ENCODE measurements at regions not wholly inside any gene's neighbourhood (a gene's known extent, or its start where the extent isn't known, plus 50 kb on each side); places are given as distances from the start of the nearest gene placed in this dataset.

DNA sequence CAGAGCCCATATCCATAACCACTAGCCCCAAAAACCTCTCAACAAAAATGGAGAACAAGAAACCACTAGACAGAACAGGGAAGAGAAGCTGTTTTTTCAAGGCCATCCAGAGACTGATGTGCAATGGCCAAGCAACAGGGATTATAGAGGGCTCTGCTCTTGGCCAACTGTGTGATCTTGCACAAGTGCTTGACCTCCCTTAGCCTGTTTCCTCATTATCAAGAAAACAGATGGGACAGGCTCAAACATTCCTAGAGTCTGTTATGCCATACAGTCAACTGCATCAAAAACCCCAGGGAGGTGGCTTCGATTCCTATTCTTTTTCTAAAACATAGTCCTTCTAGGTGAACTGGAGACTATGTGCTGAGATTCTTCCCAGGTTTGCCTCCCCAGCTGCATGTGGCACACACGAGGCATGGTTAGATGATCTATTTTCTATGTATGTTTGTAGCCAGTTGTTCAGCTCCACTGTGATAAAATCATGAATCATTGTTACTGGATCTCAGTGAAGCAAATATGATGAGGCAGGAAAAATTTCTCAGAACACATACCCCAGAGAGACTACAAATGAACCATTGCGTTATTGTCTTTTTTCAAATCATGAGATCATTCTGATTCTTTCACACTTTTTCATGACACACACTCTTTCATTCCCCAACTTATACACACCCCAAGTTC, 132.9 kb upstream of the TGFBR2 start:
- Histone ChIP-seq H2AFZ (ENCODE audit: control insufficient read depth, low read length) (no peak overlapping the region), H3K79me2 (ENCODE audit: control insufficient read depth, insufficient read depth, low read length) (no peaks in the 10 kb centered on the region), H3K4me3 (ENCODE audit: control insufficient read depth in 2 of 3, extremely low read depth in 1 of 3, insufficient read depth in 2 of 3, low read depth in 1 of 3, low read length in 3 of 3) (no peak overlapping the region), H3K27me3 (ENCODE audit: control insufficient read depth, extremely low read depth, insufficient read depth, low read length) (no peaks in the 10 kb centered on the region), H3K9ac (ENCODE audit: control insufficient read depth, extremely low read depth, insufficient read depth, low read length) (no peak overlapping the region), H3K4me1 (ENCODE audit: control insufficient read depth, extremely low read depth, insufficient read depth, low read length) (peaks cover 29% of the 10 kb centered on the region), H3K27ac (ENCODE audit: control insufficient read depth, insufficient read depth, low read length) (no peak overlapping the region), H3K9me3 (ENCODE audit: control insufficient read depth, low read depth, low read length) (no peaks in the 10 kb centered on the region), H3K4me2 (ENCODE audit: control insufficient read depth, extremely low read depth, insufficient read depth, low read depth, low read length) (no peak overlapping the region), H3K36me3 (ENCODE audit: control insufficient read depth in 2 of 2, extremely low read depth in 1 of 2, insufficient read depth in 2 of 2, low read length in 2 of 2) (no peaks in the 10 kb centered on the region), H4K20me1 (ENCODE audit: control insufficient read depth, extremely low read depth, insufficient read depth, low read length) (no peaks in the 10 kb centered on the region), H3K9me1 (ENCODE audit: control insufficient read depth, extremely low read depth, insufficient read depth, low read length) (no peaks in the 10 kb centered on the region)
- TF ChIP-seq, protein P1, sequence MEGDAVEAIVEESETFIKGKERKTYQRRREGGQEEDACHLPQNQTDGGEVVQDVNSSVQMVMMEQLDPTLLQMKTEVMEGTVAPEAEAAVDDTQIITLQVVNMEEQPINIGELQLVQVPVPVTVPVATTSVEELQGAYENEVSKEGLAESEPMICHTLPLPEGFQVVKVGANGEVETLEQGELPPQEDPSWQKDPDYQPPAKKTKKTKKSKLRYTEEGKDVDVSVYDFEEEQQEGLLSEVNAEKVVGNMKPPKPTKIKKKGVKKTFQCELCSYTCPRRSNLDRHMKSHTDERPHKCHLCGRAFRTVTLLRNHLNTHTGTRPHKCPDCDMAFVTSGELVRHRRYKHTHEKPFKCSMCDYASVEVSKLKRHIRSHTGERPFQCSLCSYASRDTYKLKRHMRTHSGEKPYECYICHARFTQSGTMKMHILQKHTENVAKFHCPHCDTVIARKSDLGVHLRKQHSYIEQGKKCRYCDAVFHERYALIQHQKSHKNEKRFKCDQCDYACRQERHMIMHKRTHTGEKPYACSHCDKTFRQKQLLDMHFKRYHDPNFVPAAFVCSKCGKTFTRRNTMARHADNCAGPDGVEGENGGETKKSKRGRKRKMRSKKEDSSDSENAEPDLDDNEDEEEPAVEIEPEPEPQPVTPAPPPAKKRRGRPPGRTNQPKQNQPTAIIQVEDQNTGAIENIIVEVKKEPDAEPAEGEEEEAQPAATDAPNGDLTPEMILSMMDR (optimal IDR thresholded peaks at IDR 0.05 in 1 of 3, IDR thresholded peaks at IDR 0.05 in 1 of 3, conservative IDR thresholded peaks at IDR 0.05 in 1 of 3; ENCODE audit: extremely low read depth in 1 of 3, insufficient read depth in 2 of 3, low read length in 3 of 3): no peak
- TF ChIP-seq EZH2 (IDR thresholded peaks at IDR 0.05; ENCODE audit: low read length): no peak
- DNase-seq (ENCODE audit: low read depth, low spot score): no peak
- FAIRE-seq: no peak
- dilution Hi-C loops (cut with MboI; ENCODE audit: extremely low pct_ligation_motif_present, low sequenced_read_pairs): no loop called here

DNA sequence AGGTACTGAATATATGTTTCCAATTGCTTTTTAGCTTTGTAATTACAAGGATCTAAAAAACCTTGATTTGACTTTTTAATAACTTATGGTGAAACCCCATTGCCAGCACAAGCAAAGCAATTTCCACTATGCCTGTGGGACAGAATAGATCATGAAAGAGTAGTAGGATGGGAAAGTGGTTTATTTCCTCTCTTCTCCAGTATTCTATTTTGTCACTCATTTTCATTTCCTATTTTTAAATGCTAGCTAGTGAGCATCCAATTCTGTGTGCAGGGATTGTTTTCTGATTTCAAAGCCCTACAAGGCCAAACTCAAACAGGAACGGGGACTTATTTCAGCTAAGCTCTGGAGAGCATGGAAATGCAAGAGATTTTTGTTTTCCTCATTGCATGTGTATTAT, 132.0 kb upstream of the TGFBR2 start:
- no peak overlapping the region for H3K9ac ChIP-seq (ENCODE audit: control insufficient read depth, extremely low read depth, insufficient read depth, low read length)

More for the DNA sequence above, 132.0 kb upstream of the TGFBR2 start:
- H3K79me2 ChIP-seq (ENCODE audit: control insufficient read depth, insufficient read depth, low read length): no peaks in the 10 kb centered on the region
- H2AFZ ChIP-seq (ENCODE audit: control insufficient read depth, low read length): no peak overlapping the region
- H3K4me2 ChIP-seq (ENCODE audit: control insufficient read depth, extremely low read depth, insufficient read depth, low read depth, low read length): no peak overlapping the region
- dilution Hi-C loops (cut with MboI; ENCODE audit: extremely low pct_ligation_motif_present, low sequenced_read_pairs): no loop called here
- H3K27me3 ChIP-seq (ENCODE audit: control insufficient read depth, extremely low read depth, insufficient read depth, low read length): no peaks in the 10 kb centered on the region
- H3K4me3 ChIP-seq (ENCODE audit: control insufficient read depth in 2 of 3, extremely low read depth in 1 of 3, insufficient read depth in 2 of 3, low read depth in 1 of 3, low read length in 3 of 3): no peak overlapping the region
- TF ChIP-seq, protein P1 (optimal IDR thresholded peaks at IDR 0.05 in 1 of 3, IDR thresholded peaks at IDR 0.05 in 1 of 3, conservative IDR thresholded peaks at IDR 0.05 in 1 of 3; ENCODE audit: extremely low read depth in 1 of 3, insufficient read depth in 2 of 3, low read length in 3 of 3): no peak
- no peak for TF ChIP-seq EZH2 (IDR thresholded peaks at IDR 0.05; ENCODE audit: low read length)
- peaks cover 29% of the 10 kb centered on the region for H3K4me1 ChIP-seq (ENCODE audit: control insufficient read depth, extremely low read depth, insufficient read depth, low read length)
- DNase-seq (ENCODE audit: low read depth, low spot score) (no peak), FAIRE-seq (no peak)
- H3K9me3 ChIP-seq (ENCODE audit: control insufficient read depth, low read depth, low read length): no peaks in the 10 kb centered on the region
- H4K20me1 ChIP-seq (ENCODE audit: control insufficient read depth, extremely low read depth, insufficient read depth, low read length): no peaks in the 10 kb centered on the region
- no peaks in the 10 kb centered on the region for H3K9me1 ChIP-seq (ENCODE audit: control insufficient read depth, extremely low read depth, insufficient read depth, low read length)
- H3K36me3 ChIP-seq (ENCODE audit: control insufficient read depth in 2 of 2, extremely low read depth in 1 of 2, insufficient read depth in 2 of 2, low read length in 2 of 2): no peaks in the 10 kb centered on the region
- no peak overlapping the region for H3K27ac ChIP-seq (ENCODE audit: control insufficient read depth, insufficient read depth, low read length)
